HepG2 (cell line): ENCODE measurements at regions not wholly inside any gene's neighbourhood (a gene's known extent, or its start where the extent isn't known, plus 50 kb on each side); places are given as distances from the start of the nearest gene placed in this dataset.

Experiments used
- ATAC-seq: fragments of 200-7000 bp; cut with Tn5 transposase; 3 replicates; pipeline ENCODE4 v1.9.1; 2020; ENCODE audit warnings: mild to moderate bottlenecking, moderate library complexity
- BruUV-seq: library from RNA; stranded (reverse); fragments of 400-500 nt; replicated peaks from 2 replicates; lab custom pipeline; 2021; lab: Mats Ljungman, UMichigan
- CTCF ChIA-PET: fragments of 300-600 bp; formaldehyde crosslinking; extraction: SDS; loops from one replicate; lab custom pipeline; 2021; ENCODE audit warnings: low total read pairs, inconsistent platforms, low intra/inter-chr PET ratio; lab: Yijun Ruan, JAX
- POLR2A ChIA-PET: fragments of 350-600 bp; sonication (Branson Sonifier 250); formaldehyde crosslinking; loops from one replicate; lab custom pipeline; 2020; ENCODE audit warnings: antibody characterized with exemption, inconsistent platforms; lab: Yijun Ruan, JAX
- DNase-seq: peaks from one replicate; pipeline ENCODE4 v3.0.0-alpha.2; 2015; ENCODE audit warnings: low spot score
- FAIRE-seq: peaks from 3 replicates; lab custom pipeline; 2011; peaks lifted over from hg19 to GRCh38; lab: Jason Lieb, UNC
- H2AFZ ChIP-seq: one replicate; pipeline ENCODE4 v1.6.1; 2011; ENCODE audit warnings: low read length, inconsistent platforms
- H3K27ac ChIP-seq: fragments of 300-600 bp; 3 replicates; pipeline ENCODE4 v1.8.0; 2011; ENCODE audit warnings: mixed run types, mild to moderate bottlenecking, mixed read lengths, low read length, inconsistent platforms; ENCODE audit not compliant: insufficient read depth; ENCODE audit errors: extremely low read length
- H3K27me3 ChIP-seq, 2 experiments: fragments of 200-600 bp in 1 of 2; 2 replicates in 1 of 2; 3 replicates in 1 of 2; pipeline versions ENCODE4 v1.6.0 to v1.8.0; 2011; ENCODE audit warnings: low read length in 2 of 2, mild to moderate bottlenecking in 2 of 2, moderate library complexity in 2 of 2, inconsistent platforms in 1 of 2; ENCODE audit not compliant: insufficient read depth in 2 of 2, control insufficient read depth in 1 of 2
- H3K36me3 ChIP-seq, 2 experiments: fragments of 200-600 bp in 1 of 2; replicated peaks in 1 of 2; 2 replicates in 1 of 2; 3 replicates in 1 of 2; pipeline versions ENCODE4 v1.5.1 to v1.8.0; 2011; ENCODE audit warnings: low read length in 2 of 2, inconsistent platforms in 1 of 2; ENCODE audit not compliant: insufficient read depth in 2 of 2, control insufficient read depth in 1 of 2
- H3K4me1 ChIP-seq: 2 replicates; pipeline ENCODE4 v1.5.1; 2012; ENCODE audit warnings: low read length, inconsistent platforms; ENCODE audit not compliant: insufficient read depth
- H3K4me2 ChIP-seq: 2 replicates; pipeline ENCODE4 v1.6.0; 2011; ENCODE audit warnings: low read depth, low read length, inconsistent platforms
- H3K4me3 ChIP-seq, 3 experiments: fragments of 200-600 bp in 1 of 3; sonication (generic), shearing (Covaris generic) in 1 of 3; replicated peaks in 1 of 3; 2 replicates each; pipeline ENCODE4 v1.5.1; 2011 to 2016; ENCODE audit warnings: low read length in 3 of 3, inconsistent platforms in 2 of 3, low read depth in 2 of 3, mild to moderate bottlenecking in 2 of 3, control low read depth in 1 of 3, mixed read lengths in 1 of 3; ENCODE audit not compliant: insufficient read depth in 1 of 3
- H3K79me2 ChIP-seq: one replicate; pipeline ENCODE4 v1.6.1; 2011; ENCODE audit warnings: low read length, inconsistent platforms; ENCODE audit not compliant: insufficient read depth
- H3K9ac ChIP-seq: 2 replicates; pipeline ENCODE4 v1.6.0; 2011; ENCODE audit warnings: mild to moderate bottlenecking, low read depth, low read length, inconsistent platforms; ENCODE audit not compliant: insufficient read depth
- H3K9me3 ChIP-seq: 2 replicates; pipeline ENCODE4 v1.5.1; 2012; ENCODE audit warnings: mild to moderate bottlenecking, low read length
- H4K20me1 ChIP-seq: 2 replicates; pipeline ENCODE4 v1.6.0; 2011; ENCODE audit warnings: inconsistent platforms, mild to moderate bottlenecking, low read length, moderate library complexity; ENCODE audit not compliant: insufficient read depth
- EP300 ChIP-seq, 3 experiments: sonication (generic) in 1 of 3; formaldehyde crosslinking in 1 of 3; IDR thresholded peaks; 2 replicates each; pipeline versions ENCODE4 v1.5.1 to v1.6.1; 2011 to 2020; ENCODE audit warnings: low read depth in 2 of 3, low read length in 2 of 3, borderline replicate concordance in 1 of 3, improper control_type of control experiment in 1 of 3, mild to moderate bottlenecking in 1 of 3, missing genetic modification reagents in 1 of 3, moderate library complexity in 1 of 3
- HIC2 ChIP-seq: sonication (generic); formaldehyde crosslinking; IDR thresholded peaks from 2 replicates; pipeline ENCODE4 v1.9.0; 2022; ENCODE audit warnings: low read depth, missing genetic modification reagents
- RNF2 ChIP-seq: fragments of 450-650 bp; conservative IDR thresholded peaks from 2 replicates; pipeline ENCODE4 v1.6.1; 2016; ENCODE audit warnings: low read depth
- SSRP1 ChIP-seq: IDR thresholded peaks from 2 replicates; pipeline ENCODE4 v1.6.1; 2016; ENCODE audit warnings: control low read depth
- TBX3 ChIP-seq: fragments of 450-650 bp; IDR thresholded peaks from 2 replicates; pipeline ENCODE4 v1.6.1; 2017; ENCODE audit warnings: antibody characterized with exemption, mild to moderate bottlenecking, inconsistent platforms, borderline replicate concordance
- YEATS2 ChIP-seq: sonication (generic); formaldehyde crosslinking; IDR thresholded peaks from 2 replicates; pipeline ENCODE4 v1.4.0; 2020; ENCODE audit warnings: missing genetic modification reagents, borderline replicate concordance
- ZFP90 ChIP-seq: sonication (generic); formaldehyde crosslinking; IDR thresholded peaks from 2 replicates; pipeline ENCODE4 v1.8.0; 2022; ENCODE audit warnings: missing genetic modification reagents, mild to moderate bottlenecking, inconsistent platforms, borderline replicate concordance
- ZNF225 ChIP-seq: sonication (generic); formaldehyde crosslinking; IDR thresholded peaks from 2 replicates; pipeline ENCODE4 v1.4.0; 2020; ENCODE audit warnings: mild to moderate bottlenecking, missing genetic modification reagents
- ZNF510 ChIP-seq: sonication (generic); formaldehyde crosslinking; IDR thresholded peaks from 2 replicates; pipeline ENCODE4 v1.4.0; 2020; ENCODE audit warnings: low read depth, mild to moderate bottlenecking, missing genetic modification reagents
- ZNF576 ChIP-seq: sonication (generic); formaldehyde crosslinking; IDR thresholded peaks from 2 replicates; pipeline ENCODE4 v1.4.0; 2020; ENCODE audit warnings: mild to moderate bottlenecking, missing genetic modification reagents
- ZNF777 ChIP-seq: sonication (generic); formaldehyde crosslinking; IDR thresholded peaks from 2 replicates; pipeline ENCODE4 v1.4.0; 2020; ENCODE audit warnings: missing genetic modification reagents
- ZZZ3 ChIP-seq: sonication (generic); formaldehyde crosslinking; IDR thresholded peaks from 2 replicates; pipeline ENCODE4 v1.4.0; 2020; ENCODE audit warnings: missing genetic modification reagents, mild to moderate bottlenecking, borderline replicate concordance
- in situ Hi-C: cut with HindIII; loops from 2 replicates; pipeline ENCODE4 v1.10.0; 2017; ENCODE audit warnings: low pct_unique_long_range_greater_than_20kb; ENCODE audit not compliant: extremely low pct_ligation_motif_present
- intact Hi-C: fragments of 100-400 bp; cut with micrococcal nuclease; formaldehyde crosslinking; loops from one replicate; pipeline ENCODE4 v1.10.0; 2022; ENCODE audit not compliant: unreplicated experiment
- TF ChIP-seq, protein P1 (sequence below): sonication (generic); formaldehyde crosslinking; IDR thresholded peaks from 2 replicates; pipeline ENCODE4 v1.4.0; 2020; ENCODE audit warnings: mild to moderate bottlenecking, missing genetic modification reagents, borderline replicate concordance
- TF ChIP-seq, protein P2 (sequence below): sonication (generic); formaldehyde crosslinking; IDR thresholded peaks from 2 replicates; pipeline ENCODE4 v1.4.0; 2020; ENCODE audit warnings: missing genetic modification reagents, mild to moderate bottlenecking, borderline replicate concordance
- TF ChIP-seq, protein P3 (sequence below), 2 experiments: sonication (generic) in 1 of 2; formaldehyde crosslinking in 1 of 2; IDR thresholded peaks; 2 replicates each; pipeline versions ENCODE4 v1.4.0 to v1.6.1; 2018 to 2020; ENCODE audit warnings: missing genetic modification reagents in 2 of 2, borderline replicate concordance in 1 of 2, low read depth in 1 of 2, mild to moderate bottlenecking in 1 of 2, missing biosample characterization in 1 of 2

- Histone ChIP-seq H3K9me3 (no peaks in the 10 kb centered on the region; the same call in 1 of the 2 replicates), H3K9ac (no peak overlapping the region), H3K79me2 (no peaks in the 10 kb centered on the region), H3K27me3 (peaks cover 8 to 47% of the 10 kb centered on the region in 2 experiments; a peak in 3 of 5 replicates), H3K4me3 (no peak overlapping the region), H4K20me1 (no peaks in the 10 kb centered on the region), H3K4me1 (no peaks in the 10 kb centered on the region), H3K4me2 (no peak overlapping the region), H3K36me3 (no peaks in the 10 kb centered on the region), H2AFZ (no peak overlapping the region), H3K27ac (no peak overlapping the region)
- FAIRE-seq (no peak), DNase-seq (no peak), ATAC-seq (no peak)
- no TSS peak for BruUV-seq
- in situ Hi-C loops (no loop called here), intact Hi-C loops (no loop called here)
- ChIA-PET POLR2A (no interaction called here), CTCF (no interaction called here)
- TF ChIP-seq RNF2 (no peak), TBX3 (no peak), EP300 (IDR thresholded peaks at IDR 0.05; ENCODE audit: low read depth in 2 of 2, low read length in 2 of 2) (no peak), EP300 (CRISPR knock-in tag; IDR thresholded peaks at IDR 0.05; ENCODE audit: borderline replicate concordance) (no peak), ZNF777 (CRISPR knock-in tag) (no peak), ZNF576 (no peak), ZNF225 (CRISPR knock-in tag) (no peak), ZNF510 (CRISPR knock-in tag) (no peak), YEATS2 (CRISPR knock-in tag) (no peak), ZFP90 (CRISPR knock-in tag) (no peak), ZZZ3 (CRISPR knock-in tag) (no peak), HIC2 (no peak), SSRP1 (CRISPR knock-in tag) (no peak)
- TF ChIP-seq, protein P1, sequence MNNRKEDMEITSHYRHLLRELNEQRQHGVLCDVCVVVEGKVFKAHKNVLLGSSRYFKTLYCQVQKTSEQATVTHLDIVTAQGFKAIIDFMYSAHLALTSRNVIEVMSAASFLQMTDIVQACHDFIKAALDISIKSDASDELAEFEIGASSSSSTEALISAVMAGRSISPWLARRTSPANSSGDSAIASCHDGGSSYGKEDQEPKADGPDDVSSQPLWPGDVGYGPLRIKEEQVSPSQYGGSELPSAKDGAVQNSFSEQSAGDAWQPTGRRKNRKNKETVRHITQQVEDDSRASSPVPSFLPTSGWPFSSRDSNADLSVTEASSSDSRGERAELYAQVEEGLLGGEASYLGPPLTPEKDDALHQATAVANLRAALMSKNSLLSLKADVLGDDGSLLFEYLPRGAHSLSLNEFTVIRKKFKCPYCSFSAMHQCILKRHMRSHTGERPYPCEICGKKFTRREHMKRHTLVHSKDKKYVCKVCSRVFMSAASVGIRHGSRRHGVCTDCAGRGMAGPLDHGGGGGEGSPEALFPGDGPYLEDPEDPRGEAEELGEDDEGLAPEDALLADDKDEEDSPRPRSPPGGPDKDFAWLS (CRISPR knock-in tag), result no peak
- TF ChIP-seq, protein P2, sequence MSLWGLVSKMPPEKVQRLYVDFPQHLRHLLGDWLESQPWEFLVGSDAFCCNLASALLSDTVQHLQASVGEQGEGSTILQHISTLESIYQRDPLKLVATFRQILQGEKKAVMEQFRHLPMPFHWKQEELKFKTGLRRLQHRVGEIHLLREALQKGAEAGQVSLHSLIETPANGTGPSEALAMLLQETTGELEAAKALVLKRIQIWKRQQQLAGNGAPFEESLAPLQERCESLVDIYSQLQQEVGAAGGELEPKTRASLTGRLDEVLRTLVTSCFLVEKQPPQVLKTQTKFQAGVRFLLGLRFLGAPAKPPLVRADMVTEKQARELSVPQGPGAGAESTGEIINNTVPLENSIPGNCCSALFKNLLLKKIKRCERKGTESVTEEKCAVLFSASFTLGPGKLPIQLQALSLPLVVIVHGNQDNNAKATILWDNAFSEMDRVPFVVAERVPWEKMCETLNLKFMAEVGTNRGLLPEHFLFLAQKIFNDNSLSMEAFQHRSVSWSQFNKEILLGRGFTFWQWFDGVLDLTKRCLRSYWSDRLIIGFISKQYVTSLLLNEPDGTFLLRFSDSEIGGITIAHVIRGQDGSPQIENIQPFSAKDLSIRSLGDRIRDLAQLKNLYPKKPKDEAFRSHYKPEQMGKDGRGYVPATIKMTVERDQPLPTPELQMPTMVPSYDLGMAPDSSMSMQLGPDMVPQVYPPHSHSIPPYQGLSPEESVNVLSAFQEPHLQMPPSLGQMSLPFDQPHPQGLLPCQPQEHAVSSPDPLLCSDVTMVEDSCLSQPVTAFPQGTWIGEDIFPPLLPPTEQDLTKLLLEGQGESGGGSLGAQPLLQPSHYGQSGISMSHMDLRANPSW (CRISPR knock-in tag), result no peak
- TF ChIP-seq, protein P3, sequence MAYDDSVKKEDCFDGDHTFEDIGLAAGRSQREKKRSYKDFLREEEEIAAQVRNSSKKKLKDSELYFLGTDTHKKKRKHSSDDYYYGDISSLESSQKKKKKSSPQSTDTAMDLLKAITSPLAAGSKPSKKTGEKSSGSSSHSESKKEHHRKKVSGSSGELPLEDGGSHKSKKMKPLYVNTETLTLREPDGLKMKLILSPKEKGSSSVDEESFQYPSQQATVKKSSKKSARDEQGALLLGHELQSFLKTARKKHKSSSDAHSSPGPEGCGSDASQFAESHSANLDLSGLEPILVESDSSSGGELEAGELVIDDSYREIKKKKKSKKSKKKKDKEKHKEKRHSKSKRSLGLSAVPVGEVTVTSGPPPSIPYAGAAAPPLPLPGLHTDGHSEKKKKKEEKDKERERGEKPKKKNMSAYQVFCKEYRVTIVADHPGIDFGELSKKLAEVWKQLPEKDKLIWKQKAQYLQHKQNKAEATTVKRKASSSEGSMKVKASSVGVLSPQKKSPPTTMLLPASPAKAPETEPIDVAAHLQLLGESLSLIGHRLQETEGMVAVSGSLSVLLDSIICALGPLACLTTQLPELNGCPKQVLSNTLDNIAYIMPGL (CRISPR knock-in tag; IDR thresholded peaks at IDR 0.05; ENCODE audit: borderline replicate concordance in 1 of 2, low read depth in 1 of 2), result no peak
Observed at GRCh38 chr5:73282923-73283322, 109.9 kb downstream of the TMEM174 start.
